Vagina (tissue), 2 donors: ENCODE measurements at regions not wholly inside any gene's neighbourhood (a gene's known extent, or its start where the extent isn't known, plus 50 kb on each side); places are given as distances from the start of the nearest gene placed in this dataset.
"Not testable (repeated sequence)": the region's sequence is repeated elsewhere in the genome, so short reads cannot be mapped to it uniquely, and the experiment has no call there.

ENCODE experiments used
- DNase-seq, 2 donors: peaks; one replicate each; pipeline ENCODE4 v3.0.0-alpha.2; 2017; ENCODE audit errors: extremely low spot score in 2 of 2
- H3K27ac ChIP-seq: fragments of 200-600 bp; sonication (generic); one replicate; pipeline ENCODE4 v1.5.1; 2019
- H3K27me3 ChIP-seq: fragments of 200-600 bp; sonication (generic); one replicate; pipeline ENCODE4 v1.5.1; 2019
- H3K36me3 ChIP-seq, 2 donors: fragments of 200-600 bp; sonication (generic); one replicate each; pipeline ENCODE4 v1.5.1; 2017 to 2019
- H3K4me1 ChIP-seq: fragments of 200-600 bp; sonication (generic); one replicate; pipeline ENCODE4 v1.5.1; 2019
- H3K4me3 ChIP-seq, 2 donors: fragments of 200-600 bp; sonication (generic); 1 replicate in 1 of 2; 2 replicates in 1 of 2; pipeline ENCODE4 v1.5.1; 2016 to 2019
- H3K9me3 ChIP-seq: fragments of 200-600 bp; sonication (generic); one replicate; pipeline ENCODE4 v1.5.1; 2019
- POLR2A ChIP-seq, 2 donors: fragments of 450-650 bp; IDR thresholded peaks; one replicate each; pipeline ENCODE4 v1.6.1; 2017; ENCODE audit warnings: antibody characterized with exemption in 2 of 2, mild to moderate bottlenecking in 2 of 2, moderate library complexity in 2 of 2
- POLR2AphosphoS5 ChIP-seq, 2 donors: sonication (generic); formaldehyde crosslinking; IDR thresholded peaks; one replicate each; pipeline ENCODE4 v1.9.0; 2017; ENCODE audit warnings: antibody characterized with exemption in 2 of 2, mild to moderate bottlenecking in 2 of 2, low read depth in 1 of 2; ENCODE audit not compliant: insufficient read depth in 1 of 2
- intact Hi-C: fragments of 100-400 bp; cut with DNase I; formaldehyde crosslinking; loops from one replicate; pipeline ENCODE4 v1.15.1; 2023
- TF ChIP-seq, protein P1 (sequence below), 3 experiments: fragments of 450-650 bp in 2 of 3; fragments of 200-600 bp in 1 of 3; sonication (generic) in 1 of 3; IDR thresholded peaks; one replicate each; pipeline ENCODE4 v1.5.1; 2017 to 2019; ENCODE audit warnings: antibody characterized with exemption in 3 of 3, mild to moderate bottlenecking in 2 of 3, moderate library complexity in 2 of 3

GRCh38 chr12:89270548-89270947, 81.8 kb downstream of the DUSP6 start:
- Histone ChIP-seq H3K9me3 (no peaks in the 10 kb centered on the region), H3K27me3 (no peaks in the 10 kb centered on the region), H3K36me3 (no peaks in the 10 kb centered on the region), H3K4me1 (no peaks in the 10 kb centered on the region), H3K27ac (no peak overlapping the region), H3K4me3 (no peak overlapping the region)
- intact Hi-C loops = no loop called here
- TF ChIP-seq POLR2A (IDR thresholded peaks at IDR 0.05) = no peak
- no peak for TF ChIP-seq POLR2AphosphoS5 (IDR thresholded peaks at IDR 0.05; ENCODE audit: insufficient read depth in 1 of 2, low read depth in 1 of 2)
- no peak for DNase-seq

- H3K27me3 ChIP-seq = no peaks in the 10 kb centered on the region
- no peak overlapping the region for H3K4me3 ChIP-seq
- intact Hi-C loops = no loop called here
- no peak overlapping the region for H3K27ac ChIP-seq
- no peak for TF ChIP-seq POLR2A (IDR thresholded peaks at IDR 0.05)
- TF ChIP-seq, protein P1, sequence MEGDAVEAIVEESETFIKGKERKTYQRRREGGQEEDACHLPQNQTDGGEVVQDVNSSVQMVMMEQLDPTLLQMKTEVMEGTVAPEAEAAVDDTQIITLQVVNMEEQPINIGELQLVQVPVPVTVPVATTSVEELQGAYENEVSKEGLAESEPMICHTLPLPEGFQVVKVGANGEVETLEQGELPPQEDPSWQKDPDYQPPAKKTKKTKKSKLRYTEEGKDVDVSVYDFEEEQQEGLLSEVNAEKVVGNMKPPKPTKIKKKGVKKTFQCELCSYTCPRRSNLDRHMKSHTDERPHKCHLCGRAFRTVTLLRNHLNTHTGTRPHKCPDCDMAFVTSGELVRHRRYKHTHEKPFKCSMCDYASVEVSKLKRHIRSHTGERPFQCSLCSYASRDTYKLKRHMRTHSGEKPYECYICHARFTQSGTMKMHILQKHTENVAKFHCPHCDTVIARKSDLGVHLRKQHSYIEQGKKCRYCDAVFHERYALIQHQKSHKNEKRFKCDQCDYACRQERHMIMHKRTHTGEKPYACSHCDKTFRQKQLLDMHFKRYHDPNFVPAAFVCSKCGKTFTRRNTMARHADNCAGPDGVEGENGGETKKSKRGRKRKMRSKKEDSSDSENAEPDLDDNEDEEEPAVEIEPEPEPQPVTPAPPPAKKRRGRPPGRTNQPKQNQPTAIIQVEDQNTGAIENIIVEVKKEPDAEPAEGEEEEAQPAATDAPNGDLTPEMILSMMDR (IDR thresholded peaks at IDR 0.05) = no peak
- no peak for TF ChIP-seq POLR2AphosphoS5 (IDR thresholded peaks at IDR 0.05; ENCODE audit: insufficient read depth in 1 of 2, low read depth in 1 of 2)
- no peaks in the 10 kb centered on the region for H3K4me1 ChIP-seq
- DNase-seq = no peak
- no peaks in the 10 kb centered on the region for H3K36me3 ChIP-seq
- H3K9me3 ChIP-seq = no peaks in the 10 kb centered on the region
Observed at GRCh38 chr12:89269174-89269573, 83.1 kb downstream of the DUSP6 start.

- H3K9me3 ChIP-seq = no peaks in the 10 kb centered on the region
- no peaks in the 10 kb centered on the region for H3K27me3 ChIP-seq
- no peaks in the 10 kb centered on the region for H3K4me1 ChIP-seq
- no peaks in the 10 kb centered on the region for H3K36me3 ChIP-seq
- intact Hi-C loops = no loop called here
- no peak overlapping the region for H3K4me3 ChIP-seq
- H3K27ac ChIP-seq = no peak overlapping the region
- TF ChIP-seq, protein P1 (IDR thresholded peaks at IDR 0.05) = no peak
- TF ChIP-seq POLR2A (IDR thresholded peaks at IDR 0.05) (no peak), POLR2AphosphoS5 (IDR thresholded peaks at IDR 0.05; ENCODE audit: insufficient read depth in 1 of 2, low read depth in 1 of 2) (no peak)
- no peak for DNase-seq
Observed at GRCh38 chr12:89267404-89267803, 84.9 kb downstream of the DUSP6 start.

- intact Hi-C loops, H3K9me3 ChIP-seq, H3K4me3 ChIP-seq, DNase-seq, H3K27me3 ChIP-seq, H3K27ac ChIP-seq, H3K36me3 ChIP-seq, H3K4me1 ChIP-seq: not testable (repeated sequence)
Observed at GRCh38 chr12:89266574-89267188, 85.6 kb downstream of the DUSP6 start.

GRCh38 chr12:89264837-89265236, 87.5 kb downstream of the DUSP6 start:
- no peaks in the 10 kb centered on the region for H3K4me1 ChIP-seq
- DNase-seq = no peak
- no peaks in the 10 kb centered on the region for H3K27me3 ChIP-seq
- H3K36me3 ChIP-seq = no peaks in the 10 kb centered on the region
- no peak overlapping the region for H3K27ac ChIP-seq
- TF ChIP-seq, protein P1 (IDR thresholded peaks at IDR 0.05) = no peak
- no peak for TF ChIP-seq POLR2A (IDR thresholded peaks at IDR 0.05)
- no peak for TF ChIP-seq POLR2AphosphoS5 (IDR thresholded peaks at IDR 0.05; ENCODE audit: insufficient read depth in 1 of 2, low read depth in 1 of 2)
- no peak overlapping the region for H3K4me3 ChIP-seq
- no peaks in the 10 kb centered on the region for H3K9me3 ChIP-seq
- intact Hi-C loops = no loop called here

DNA sequence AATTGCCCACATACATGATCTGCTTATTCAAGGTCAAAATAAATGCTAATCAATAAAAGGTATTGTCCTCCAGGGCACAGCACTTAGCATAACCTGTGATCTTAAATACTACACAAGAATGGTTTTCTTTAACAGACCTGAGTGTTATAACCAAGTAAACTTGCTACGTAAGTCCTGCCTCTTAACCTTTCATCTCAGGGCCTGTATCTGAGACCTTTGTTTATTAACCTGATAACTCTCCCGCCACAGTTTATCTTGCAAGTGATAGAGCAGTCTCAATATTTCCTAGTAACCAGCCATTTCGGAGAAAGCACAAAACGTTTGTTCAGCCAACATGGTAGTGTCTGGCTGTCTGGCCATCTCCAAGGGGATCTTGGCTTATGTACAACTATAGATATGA, 88.4 kb downstream of the DUSP6 start:
- intact Hi-C loops = no loop called here
- no peak overlapping the region for H3K27ac ChIP-seq
- H3K4me1 ChIP-seq = no peaks in the 10 kb centered on the region
- no peaks in the 10 kb centered on the region for H3K36me3 ChIP-seq
- H3K9me3 ChIP-seq = no peaks in the 10 kb centered on the region
- TF ChIP-seq POLR2A (IDR thresholded peaks at IDR 0.05) (no peak), POLR2AphosphoS5 (IDR thresholded peaks at IDR 0.05; ENCODE audit: insufficient read depth in 1 of 2, low read depth in 1 of 2) (no peak)
- TF ChIP-seq, protein P1 (IDR thresholded peaks at IDR 0.05) = no peak
- H3K4me3 ChIP-seq = no peak overlapping the region
- H3K27me3 ChIP-seq = no peaks in the 10 kb centered on the region
- DNase-seq = no peak
